Urinary bladder (tissue), 3 donors: ENCODE measurements at regions not wholly inside any gene's neighbourhood (a gene's known extent, or its start where the extent isn't known, plus 50 kb on each side); places are given as distances from the start of the nearest gene placed in this dataset.
"Not testable (repeated sequence)": the region's sequence is repeated elsewhere in the genome, so short reads cannot be mapped to it uniquely, and the experiment has no call there.

Experiments used
- DNase-seq: peaks from one replicate; pipeline ENCODE4 v3.0.0-alpha.2; 2015; ENCODE audit errors: extremely low spot score
- H3K27ac ChIP-seq: one replicate; pipeline ENCODE4 v1.5.1; 2013; ENCODE audit warnings: low read depth, mild to moderate bottlenecking, moderate library complexity
- H3K36me3 ChIP-seq: one replicate; pipeline ENCODE4 v1.6.1; 2013; ENCODE audit warnings: mild to moderate bottlenecking, moderate library complexity; ENCODE audit not compliant: insufficient read depth
- H3K4me1 ChIP-seq: one replicate; pipeline ENCODE4 v1.6.1; 2013; ENCODE audit warnings: mild to moderate bottlenecking, moderate library complexity; ENCODE audit not compliant: insufficient read depth
- H3K4me3 ChIP-seq: one replicate; pipeline ENCODE4 v1.5.1; 2013; ENCODE audit warnings: low read depth, low read length
- WGBS: extraction: QIAGEN DNeasy Blood & Tissue Kit; methylation state at CpG from one replicate; pipeline ENCODE4 v1.1.7; 2013; 5-methylcytosine and 5-hydroxymethylcytosine counted together
- donor health status: healthy with polysubstance abuse.
- donor health status: healthy.

- H3K36me3 ChIP-seq, H3K4me1 ChIP-seq, H3K4me3 ChIP-seq, H3K27ac ChIP-seq, DNase-seq: not testable (repeated sequence)
- 95% methylated on average over 3 of the region's 5 CpGs for WGBS
These were observed 180.9 kb downstream of the CEP170 start for GRCh38 chr1:243074224-243074623.

GRCh38 chr1:243067056-243067455, 188.0 kb downstream of the CEP170 start:
- not testable (repeated sequence) for H3K4me3 ChIP-seq, H3K4me1 ChIP-seq, H3K27ac ChIP-seq, DNase-seq, H3K36me3 ChIP-seq
- 93% methylated on average over 6 of the region's 7 CpGs for WGBS

GRCh38 chr1:243061965-243062364, 193.1 kb downstream of the CEP170 start:
- 72% methylated on average over 3 of the region's 6 CpGs for WGBS
- H3K4me1 ChIP-seq, H3K27ac ChIP-seq, H3K36me3 ChIP-seq, H3K4me3 ChIP-seq, DNase-seq: not testable (repeated sequence)

GRCh38 chr1:243055510-243055909, 199.6 kb downstream of the CEP170 start:
- WGBS = 98% methylated on average over 21 of the region's 22 CpGs
- H3K27ac ChIP-seq, H3K36me3 ChIP-seq, DNase-seq, H3K4me1 ChIP-seq, H3K4me3 ChIP-seq: not testable (repeated sequence)

- not testable (repeated sequence) for H3K27ac ChIP-seq, H3K36me3 ChIP-seq, H3K4me3 ChIP-seq, H3K4me1 ChIP-seq, DNase-seq
- 96% methylated on average over 14 of the region's 14 CpGs for WGBS
These were observed 200.0 kb downstream of the CEP170 start for GRCh38 chr1:243055091-243055490.

- 95% methylated on average over 20 of the region's 20 CpGs for WGBS
- DNase-seq, H3K4me3 ChIP-seq, H3K4me1 ChIP-seq, H3K36me3 ChIP-seq, H3K27ac ChIP-seq: not testable (repeated sequence)
These were observed 200.4 kb downstream of the CEP170 start for GRCh38 chr1:243054681-243055080.

- H3K27ac ChIP-seq, DNase-seq, H3K36me3 ChIP-seq, H3K4me3 ChIP-seq, H3K4me1 ChIP-seq: not testable (repeated sequence)
- WGBS = 75% methylated on average over 2 of the region's 7 CpGs
These were observed 202.0 kb downstream of the CEP170 start for GRCh38 chr1:243053048-243053447.

- H3K4me1 ChIP-seq, H3K27ac ChIP-seq, H3K36me3 ChIP-seq, H3K4me3 ChIP-seq, DNase-seq: not testable (repeated sequence)
- 83% methylated on average over 7 of the region's 9 CpGs for WGBS
These were observed 204.5 kb downstream of the CEP170 start for GRCh38 chr1:243050613-243051012.

- H3K36me3 ChIP-seq, H3K27ac ChIP-seq, H3K4me1 ChIP-seq, H3K4me3 ChIP-seq, DNase-seq: not testable (repeated sequence)
- 83% methylated on average over 14 of the region's 14 CpGs for WGBS
These were observed 205.4 kb downstream of the CEP170 start for GRCh38 chr1:243049716-243050115.

GRCh38 chr1:243021365-243021764, 233.7 kb downstream of the CEP170 start:
- DNase-seq, H3K4me3 ChIP-seq, H3K36me3 ChIP-seq, H3K4me1 ChIP-seq, H3K27ac ChIP-seq: not testable (repeated sequence)
- WGBS = 65% methylated on average over 4 of the region's 4 CpGs

- not testable (repeated sequence) for H3K4me3 ChIP-seq, H3K36me3 ChIP-seq, H3K4me1 ChIP-seq, H3K27ac ChIP-seq, DNase-seq
- WGBS = 3% methylated on average over 1 of the region's 1 CpG
These were observed 235.9 kb downstream of the CEP170 start for GRCh38 chr1:243019030-243019635.

- H3K4me3 ChIP-seq, H3K36me3 ChIP-seq, DNase-seq, H3K27ac ChIP-seq, H3K4me1 ChIP-seq: not testable (repeated sequence)
- 9% methylated on average over 2 of the region's 3 CpGs for WGBS
These were observed 244.4 kb downstream of the CEP170 start for GRCh38 chr1:243010719-243011118.

- WGBS = 46% methylated on average over 4 of the region's 4 CpGs
- not testable (repeated sequence) for H3K36me3 ChIP-seq, DNase-seq, H3K27ac ChIP-seq, H3K4me1 ChIP-seq, H3K4me3 ChIP-seq
These were observed 254.1 kb downstream of the CEP170 start for GRCh38 chr1:243001003-243001402.

GRCh38 chr1:242992776-242993175, 262.3 kb downstream of the CEP170 start:
- H3K36me3 ChIP-seq, H3K4me1 ChIP-seq, H3K27ac ChIP-seq, H3K4me3 ChIP-seq, DNase-seq: not testable (repeated sequence)
- WGBS = 76% methylated on average over 3 of the region's 3 CpGs

GRCh38 chr1:242985096-242985495, 270.0 kb downstream of the CEP170 start:
- not testable (repeated sequence) for DNase-seq, H3K36me3 ChIP-seq, H3K27ac ChIP-seq, H3K4me3 ChIP-seq, H3K4me1 ChIP-seq
- 62% methylated on average over 3 of the region's 3 CpGs for WGBS
